ENCODE measurements at regions not wholly inside any gene's neighbourhood (a gene's known extent, or its start where the extent isn't known, plus 50 kb on each side); places are given as distances from the start of the nearest gene placed in this dataset.

DNA sequence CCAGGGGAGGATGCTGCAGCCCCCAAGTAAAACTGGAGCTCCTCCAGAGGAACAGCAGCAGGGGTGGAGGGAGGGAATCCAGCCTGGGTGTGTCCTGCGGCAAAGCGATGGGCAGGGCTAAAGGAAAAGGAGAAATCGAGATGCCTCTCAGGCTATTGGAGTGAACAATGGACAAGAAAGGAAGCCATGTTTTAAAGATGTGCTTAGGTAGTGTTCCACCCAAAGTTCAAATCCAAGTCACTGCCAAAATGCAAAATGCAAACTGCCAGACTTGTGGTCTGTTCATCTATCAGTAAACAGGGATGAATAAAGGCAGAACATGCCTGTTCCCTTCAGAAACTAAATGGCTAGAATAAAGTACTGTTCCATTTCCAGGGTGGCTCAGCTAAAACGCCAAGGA, 197.5 kb upstream of the NSMCE3 start:
- no peaks in the 10 kb centered on the region for H3K9me3 ChIP-seq (replicated peaks in 1 of 11)
- no peak overlapping the region for H3K4me3 ChIP-seq
- no peaks in the 10 kb centered on the region for H4K20me1 ChIP-seq
- peaks cover 0 to 17% (median 11%) of the 10 kb centered on the region in 10 experiments; a peak in 13 of 20 replicates for H3K4me1 ChIP-seq
- H3K27me3 ChIP-seq, result no peaks in the 10 kb centered on the region
- no peak overlapping the region for H3K9ac ChIP-seq
- peak overlapping the region in 1 of 11 experiments; percentile 10; a peak in 3 of 22 replicates for H3K4me2 ChIP-seq
- H3K27ac ChIP-seq, result no peak overlapping the region
- H3K36me3 ChIP-seq, result no peaks in the 10 kb centered on the region
- TF ChIP-seq Cebpa-rat (IDR thresholded peaks at IDR 0.05), result no peak

DNA sequence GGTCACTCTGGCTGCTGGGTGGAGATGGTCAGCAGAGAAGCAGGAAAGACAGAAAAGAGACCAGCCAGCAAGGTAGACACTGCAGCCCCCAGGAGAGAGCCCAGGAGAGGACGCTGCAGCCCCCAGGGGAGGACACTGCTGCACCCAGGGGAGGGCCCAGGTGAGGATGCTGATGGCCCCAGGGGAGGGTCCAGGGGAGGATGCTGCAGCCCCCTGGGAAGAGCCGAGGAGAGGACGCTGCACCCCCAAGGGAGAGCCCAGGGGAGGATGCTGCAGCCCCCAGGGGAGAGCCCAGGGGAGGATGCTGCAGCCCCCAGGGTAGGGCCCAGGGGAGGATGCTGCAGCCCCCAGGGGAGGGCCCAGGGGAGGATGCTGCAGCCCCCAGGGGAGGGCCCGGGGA, 196.7 kb upstream of the NSMCE3 start:
- Histone ChIP-seq H3K4me3 (no peak overlapping the region), H3K9me3 (replicated peaks in 1 of 11) (no peaks in the 10 kb centered on the region)
- no peak for TF ChIP-seq Cebpa-rat (IDR thresholded peaks at IDR 0.05)

GRCh38 chr15:29465816-29466215, 196.2 kb upstream of the NSMCE3 start:
- Histone ChIP-seq H3K36me3 (no peaks in the 10 kb centered on the region), H3K9ac (no peak overlapping the region)

More for the DNA sequence above, 196.7 kb upstream of the NSMCE3 start:
- Histone ChIP-seq H3K4me1 (peaks cover 0 to 17% (median 11%) of the 10 kb centered on the region in 10 experiments; a peak in 13 of 20 replicates), H3K9ac (no peak overlapping the region), H3K27me3 (no peaks in the 10 kb centered on the region), H4K20me1 (no peaks in the 10 kb centered on the region), H3K36me3 (no peaks in the 10 kb centered on the region), H3K27ac (no peak overlapping the region), H3K4me2 (peak overlapping the region in 1 of 11 experiments; percentile 78; a peak in 1 of 22 replicates)

DNA sequence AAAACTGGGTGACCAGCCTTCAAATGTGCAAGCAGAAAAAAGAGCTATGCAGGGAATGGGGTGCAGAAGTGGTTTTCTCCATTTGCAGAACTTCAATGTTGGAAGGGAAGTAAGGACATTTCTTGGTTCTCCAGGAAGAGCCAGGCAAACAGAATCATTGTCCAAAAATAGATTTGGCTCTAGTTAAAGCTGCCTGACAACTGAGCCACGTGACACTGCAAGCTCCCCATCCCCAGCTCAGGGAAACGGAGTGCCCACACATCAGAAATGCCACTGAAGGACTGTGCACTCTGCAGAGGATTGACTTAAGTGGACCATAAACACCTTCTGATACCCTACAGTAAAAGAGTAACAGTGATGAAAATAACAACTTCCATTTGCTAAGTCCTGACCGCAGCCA, 195.6 kb upstream of the NSMCE3 start:
- H3K27ac ChIP-seq, result no peak overlapping the region
- no peaks in the 10 kb centered on the region for H3K36me3 ChIP-seq
- no peak overlapping the region for H3K4me3 ChIP-seq
- H4K20me1 ChIP-seq, result no peaks in the 10 kb centered on the region
- TF ChIP-seq Cebpa-rat (IDR thresholded peaks at IDR 0.05), result no peak
- no peaks in the 10 kb centered on the region for H3K9me3 ChIP-seq (replicated peaks in 1 of 11)
- H3K4me2 ChIP-seq, result peak overlapping the region in 6 of 11 experiments; percentile 13 to 78 (median 43); a peak in 9 of 22 replicates
- H3K27me3 ChIP-seq, result no peaks in the 10 kb centered on the region
- peaks cover 0 to 17% (median 11%) of the 10 kb centered on the region in 10 experiments; a peak in 13 of 20 replicates for H3K4me1 ChIP-seq
- H3K9ac ChIP-seq, result no peak overlapping the region

More at GRCh38 chr15:29465816-29466215, 196.2 kb upstream of the NSMCE3 start:
- H4K20me1 ChIP-seq, result no peaks in the 10 kb centered on the region
- H3K27ac ChIP-seq, result no peak overlapping the region
- peak overlapping the region in 2 of 11 experiments; percentile 55 to 78; a peak in 3 of 22 replicates for H3K4me2 ChIP-seq
- H3K4me3 ChIP-seq, result no peak overlapping the region
- H3K4me1 ChIP-seq, result peaks cover 0 to 17% (median 11%) of the 10 kb centered on the region in 10 experiments; a peak in 13 of 20 replicates
- no peaks in the 10 kb centered on the region for H3K27me3 ChIP-seq
- TF ChIP-seq Cebpa-rat (IDR thresholded peaks at IDR 0.05), result no peak
- H3K9me3 ChIP-seq (replicated peaks in 1 of 11), result no peaks in the 10 kb centered on the region

GRCh38 chr15:29461877-29462276, 192.3 kb upstream of the NSMCE3 start:
- no peak for TF ChIP-seq Cebpa-rat (IDR thresholded peaks at IDR 0.05)
- Histone ChIP-seq H3K4me1 (peaks cover 0 to 17% (median 6%) of the 10 kb centered on the region in 10 experiments; a peak in 12 of 20 replicates), H3K27ac (no peak overlapping the region), H3K4me3 (no peak overlapping the region), H3K4me2 (no peak overlapping the region), H3K27me3 (no peaks in the 10 kb centered on the region), H3K36me3 (no peaks in the 10 kb centered on the region), H3K9me3 (replicated peaks in 1 of 11) (no peaks in the 10 kb centered on the region), H4K20me1 (no peaks in the 10 kb centered on the region), H3K9ac (no peak overlapping the region)

GRCh38 chr15:29458361-29458760, 188.7 kb upstream of the NSMCE3 start:
- peaks cover 7 to 13% (median 10%) of the 10 kb centered on the region in 10 experiments for H3K4me1 ChIP-seq
- no peaks in the 10 kb centered on the region for H3K36me3 ChIP-seq
- no peak overlapping the region for H3K9ac ChIP-seq

GRCh38 chr15:29457729-29458128, 188.1 kb upstream of the NSMCE3 start:
- H3K9me3 ChIP-seq (replicated peaks in 1 of 11), result no peaks in the 10 kb centered on the region
- no peaks in the 10 kb centered on the region for H3K36me3 ChIP-seq
- no peak overlapping the region for H3K4me2 ChIP-seq
- TF ChIP-seq Cebpa-rat (IDR thresholded peaks at IDR 0.05), result no peak
- H4K20me1 ChIP-seq, result no peaks in the 10 kb centered on the region
- no peak overlapping the region for H3K27ac ChIP-seq
- H3K4me3 ChIP-seq, result no peak overlapping the region
- H3K9ac ChIP-seq, result no peak overlapping the region
- H3K4me1 ChIP-seq, result peaks cover 13 to 19% (median 16%) of the 10 kb centered on the region in 10 experiments
- no peaks in the 10 kb centered on the region for H3K27me3 ChIP-seq

More at GRCh38 chr15:29458361-29458760, 188.7 kb upstream of the NSMCE3 start:
- Histone ChIP-seq H3K4me2 (no peak overlapping the region), H3K9me3 (replicated peaks in 1 of 11) (no peaks in the 10 kb centered on the region), H3K27me3 (no peaks in the 10 kb centered on the region), H4K20me1 (no peaks in the 10 kb centered on the region), H3K4me3 (no peak overlapping the region), H3K27ac (no peak overlapping the region)
- no peak for TF ChIP-seq Cebpa-rat (IDR thresholded peaks at IDR 0.05)

GRCh38 chr15:29456964-29457363, 187.3 kb upstream of the NSMCE3 start:
- H3K27me3 ChIP-seq, result no peaks in the 10 kb centered on the region
- no peaks in the 10 kb centered on the region for H3K9me3 ChIP-seq (replicated peaks in 1 of 11)
- no peak overlapping the region for H3K4me3 ChIP-seq
- H4K20me1 ChIP-seq, result no peaks in the 10 kb centered on the region
- no peak overlapping the region for H3K4me2 ChIP-seq
- no peaks in the 10 kb centered on the region for H3K36me3 ChIP-seq
- no peak overlapping the region for H3K27ac ChIP-seq
- no peak overlapping the region for H3K9ac ChIP-seq
- peaks cover 19 to 26% (median 22%) of the 10 kb centered on the region in 10 experiments for H3K4me1 ChIP-seq
- TF ChIP-seq Cebpa-rat (IDR thresholded peaks at IDR 0.05), result no peak

GRCh38 chr15:29456255-29456654, 186.6 kb upstream of the NSMCE3 start:
- no peaks in the 10 kb centered on the region for H3K27me3 ChIP-seq
- H3K9me3 ChIP-seq (replicated peaks in 1 of 11), result no peaks in the 10 kb centered on the region
- H3K27ac ChIP-seq, result no peak overlapping the region
- no peak overlapping the region for H3K4me2 ChIP-seq
- H3K9ac ChIP-seq, result no peak overlapping the region
- TF ChIP-seq Cebpa-rat (IDR thresholded peaks at IDR 0.05), result no peak
- no peaks in the 10 kb centered on the region for H4K20me1 ChIP-seq
- no peak overlapping the region for H3K4me3 ChIP-seq
- H3K4me1 ChIP-seq, result peaks cover 19 to 33% (median 24%) of the 10 kb centered on the region in 10 experiments
- no peaks in the 10 kb centered on the region for H3K36me3 ChIP-seq

DNA sequence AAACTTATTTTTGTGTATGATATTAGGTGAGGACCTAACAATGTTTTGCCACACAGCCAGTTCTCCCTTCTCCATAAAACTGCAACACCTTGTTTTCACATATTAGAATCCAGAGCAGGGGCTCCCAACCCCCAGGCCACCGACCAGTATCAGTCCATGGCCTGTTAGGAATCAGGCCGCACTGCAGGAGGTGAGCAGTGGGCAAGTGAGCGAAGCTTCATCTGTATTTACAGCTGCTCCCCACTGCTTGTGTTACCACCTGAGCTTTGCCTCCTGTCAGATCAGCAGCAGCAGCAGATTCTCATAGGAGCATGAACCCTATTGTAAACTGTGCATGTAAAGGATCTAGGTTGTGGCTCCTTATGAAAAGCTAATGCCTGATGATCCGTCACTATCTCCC, 185.9 kb upstream of the NSMCE3 start:
- Histone ChIP-seq H3K27ac (no peak overlapping the region), H4K20me1 (no peaks in the 10 kb centered on the region), H3K9ac (no peak overlapping the region), H3K9me3 (replicated peaks in 1 of 11) (no peaks in the 10 kb centered on the region), H3K36me3 (no peaks in the 10 kb centered on the region), H3K4me1 (peaks cover 19 to 34% (median 24%) of the 10 kb centered on the region in 10 experiments), H3K4me3 (no peak overlapping the region), H3K27me3 (no peaks in the 10 kb centered on the region), H3K4me2 (no peak overlapping the region)
- no peak for TF ChIP-seq Cebpa-rat (IDR thresholded peaks at IDR 0.05)
